Activated naive CD8-positive, alpha-beta T cell treated with anti-CD3 and anti-CD28 coated beads for 36 hours (primary cell): ENCODE measurements at regions not wholly inside any gene's neighbourhood (a gene's known extent, or its start where the extent isn't known, plus 50 kb on each side); places are given as distances from the start of the nearest gene placed in this dataset.

ENCODE experiments used
- DNase-seq: peaks from one replicate; pipeline ENCODE4 v3.0.0; 2021
- H3K27ac Mint-ChIP-seq: one replicate; pipeline ENCODE4 v1.8.0; 2022; ENCODE audit warnings: mild to moderate bottlenecking, moderate library complexity, mixed read lengths
- H3K27me3 Mint-ChIP-seq: one replicate; pipeline ENCODE4 v1.8.0; 2022; ENCODE audit warnings: mild to moderate bottlenecking, mixed read lengths
- H3K36me3 Mint-ChIP-seq: one replicate; pipeline ENCODE4 v1.8.0; 2021; ENCODE audit warnings: mild to moderate bottlenecking, mixed read lengths
- H3K4me1 Mint-ChIP-seq: one replicate; pipeline ENCODE4 v1.8.0; 2021; ENCODE audit warnings: mixed read lengths
- H3K4me3 Mint-ChIP-seq: one replicate; pipeline ENCODE4 v1.8.0; 2022; ENCODE audit warnings: mild to moderate bottlenecking, moderate library complexity, mixed read lengths
- H3K9me3 Mint-ChIP-seq: one replicate; pipeline ENCODE4 v1.8.0; 2022; ENCODE audit warnings: mixed read lengths

DNA sequence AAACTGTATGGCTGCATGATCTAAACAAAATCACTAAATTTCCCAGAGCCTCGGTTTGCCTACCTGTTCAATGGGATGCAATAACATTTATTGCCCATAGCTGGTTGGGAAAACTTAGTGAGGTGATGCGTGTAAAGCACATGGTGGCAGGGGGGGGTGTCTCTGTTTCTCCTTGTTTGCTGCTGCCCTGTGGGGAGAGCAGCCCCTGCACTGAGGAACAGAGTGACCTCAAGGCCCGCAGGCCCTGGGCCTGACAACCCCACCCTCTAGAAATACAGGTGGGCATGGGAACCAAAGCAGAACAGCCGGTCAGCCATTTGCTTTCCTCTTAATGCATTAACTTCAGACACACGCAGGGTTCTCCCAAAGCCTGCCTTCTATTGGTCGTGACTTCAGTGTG is 55.1 kb upstream of the SLC66A3 start:
- DNase-seq: no peak
- H3K27ac Mint-ChIP-seq: no peak overlapping the region
- H3K4me3 Mint-ChIP-seq: no peak overlapping the region
- no peaks in the 10 kb centered on the region for H3K36me3 Mint-ChIP-seq
- H3K4me1 Mint-ChIP-seq: no peaks in the 10 kb centered on the region
- no peaks in the 10 kb centered on the region for H3K27me3 Mint-ChIP-seq
- no peaks in the 10 kb centered on the region for H3K9me3 Mint-ChIP-seq

DNA sequence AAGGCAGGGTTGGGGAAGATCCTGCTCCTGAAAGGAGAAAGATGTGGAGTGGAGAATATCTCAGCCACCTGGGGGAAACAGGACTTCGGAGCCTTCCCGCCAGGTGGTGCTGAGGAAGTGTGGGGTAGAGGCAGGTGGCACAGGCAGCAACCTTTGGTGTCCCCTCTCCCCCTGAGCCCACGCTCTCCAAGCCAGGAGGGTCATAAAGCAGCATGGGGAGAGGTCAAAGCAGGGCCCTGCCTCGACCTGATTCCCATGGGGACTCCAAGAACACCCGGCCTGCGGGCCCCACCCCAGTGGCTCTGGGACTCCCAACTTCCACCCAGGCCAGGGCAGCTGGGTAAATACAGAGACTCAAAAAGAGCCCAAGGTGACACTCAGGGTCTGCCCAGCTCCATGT is 54.3 kb upstream of the SLC66A3 start:
- Mint-ChIP-seq H3K36me3 (no peaks in the 10 kb centered on the region), H3K4me3 (no peak overlapping the region), H3K9me3 (no peaks in the 10 kb centered on the region), H3K4me1 (no peaks in the 10 kb centered on the region), H3K27me3 (no peaks in the 10 kb centered on the region), H3K27ac (no peak overlapping the region)
- DNase-seq: no peak

DNA sequence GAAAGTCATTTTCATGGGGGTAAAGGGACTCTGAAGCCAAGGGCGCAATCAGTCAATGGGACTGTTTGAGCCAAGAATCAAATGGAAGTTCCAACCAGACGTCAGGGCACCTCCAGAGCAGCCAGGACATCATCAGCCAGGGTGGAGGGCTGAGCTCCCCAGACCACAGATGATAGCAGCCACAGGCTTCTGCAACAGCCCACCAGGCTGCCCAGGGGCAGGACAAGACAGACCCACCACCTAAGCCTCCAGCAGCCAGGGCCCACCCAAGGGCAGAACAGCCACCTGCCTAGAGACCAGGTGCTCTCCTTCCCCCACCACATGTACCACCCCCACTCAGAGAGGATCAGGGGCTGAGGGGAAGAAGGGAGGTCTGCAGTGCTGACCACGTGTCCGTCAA is 53.8 kb upstream of the SLC66A3 start:
- Mint-ChIP-seq H3K27ac (no peak overlapping the region), H3K9me3 (no peaks in the 10 kb centered on the region), H3K36me3 (no peaks in the 10 kb centered on the region), H3K4me3 (no peak overlapping the region), H3K27me3 (no peaks in the 10 kb centered on the region), H3K4me1 (no peaks in the 10 kb centered on the region)
- no peak for DNase-seq

DNA sequence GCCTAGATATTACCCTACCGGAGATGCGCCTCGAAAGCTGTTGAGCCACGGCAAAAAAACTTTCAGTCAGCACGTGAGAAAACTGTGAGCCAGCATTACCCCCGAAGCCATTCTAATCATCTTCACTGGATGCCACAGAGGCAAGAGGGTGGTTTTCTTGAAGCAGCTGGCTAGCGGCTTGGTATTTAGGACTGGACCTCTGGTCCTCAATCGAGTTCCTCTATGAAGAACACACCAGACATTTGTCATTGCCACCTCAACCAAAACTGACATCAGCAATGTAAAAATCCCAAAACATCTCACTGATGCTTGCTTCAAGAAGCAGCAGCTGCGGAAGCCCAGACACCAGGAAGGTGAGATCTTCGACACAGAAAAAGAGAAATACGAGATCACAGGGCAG is 52.8 kb upstream of the SLC66A3 start:
- no peak overlapping the region for H3K4me3 Mint-ChIP-seq
- no peak for DNase-seq
- H3K36me3 Mint-ChIP-seq: no peaks in the 10 kb centered on the region
- H3K4me1 Mint-ChIP-seq: no peaks in the 10 kb centered on the region
- no peaks in the 10 kb centered on the region for H3K27me3 Mint-ChIP-seq
- H3K27ac Mint-ChIP-seq: no peak overlapping the region
- H3K9me3 Mint-ChIP-seq: no peaks in the 10 kb centered on the region

DNA sequence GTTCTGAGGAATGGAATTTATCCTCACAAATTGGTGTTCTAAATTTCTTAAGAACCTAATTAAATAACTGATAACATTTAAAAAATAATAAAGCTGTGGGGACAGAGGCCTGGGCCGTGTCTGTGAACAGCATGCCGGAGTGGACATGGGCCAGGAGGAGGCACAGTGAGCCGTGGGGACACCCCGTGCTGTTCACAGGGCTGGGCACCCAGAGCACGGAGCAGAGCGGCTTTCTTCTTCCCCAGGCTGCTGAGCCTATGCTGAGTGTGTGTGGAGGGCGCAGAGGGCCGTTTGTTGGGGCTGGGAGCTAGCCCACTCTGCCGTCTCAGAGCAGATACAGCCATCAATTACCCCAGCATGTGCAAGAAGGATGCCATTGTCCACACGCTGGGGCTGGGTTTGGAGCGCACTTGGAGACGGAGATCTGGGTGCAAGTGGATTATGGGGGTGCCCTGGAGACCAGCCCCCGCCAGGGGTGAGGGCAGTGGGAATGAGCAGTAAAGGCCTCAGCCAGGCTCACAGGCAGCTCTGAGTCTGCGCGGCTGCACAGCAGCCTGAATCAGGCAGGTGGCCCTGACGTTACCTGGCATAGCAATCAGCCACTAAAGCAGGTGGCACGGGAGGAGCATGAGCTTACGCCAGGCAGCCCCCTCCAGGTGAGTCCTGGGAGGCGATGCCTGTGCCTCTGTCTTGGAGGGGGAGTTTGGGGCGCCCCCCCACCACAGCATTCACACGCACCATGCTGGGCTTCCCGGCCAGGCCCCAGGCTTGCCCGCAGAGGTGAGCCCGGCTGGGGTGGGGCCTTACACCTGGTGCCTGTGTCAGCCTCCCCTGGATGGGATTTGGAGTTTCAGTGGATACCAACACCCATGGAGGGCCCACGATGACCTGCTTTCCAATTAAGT is 52.1 kb upstream of the SLC66A3 start:
- Mint-ChIP-seq H3K9me3 (no peaks in the 10 kb centered on the region), H3K4me3 (no peak overlapping the region), H3K27ac (no peak overlapping the region), H3K4me1 (no peaks in the 10 kb centered on the region), H3K27me3 (no peaks in the 10 kb centered on the region), H3K36me3 (no peaks in the 10 kb centered on the region)
- no peak for DNase-seq

DNA sequence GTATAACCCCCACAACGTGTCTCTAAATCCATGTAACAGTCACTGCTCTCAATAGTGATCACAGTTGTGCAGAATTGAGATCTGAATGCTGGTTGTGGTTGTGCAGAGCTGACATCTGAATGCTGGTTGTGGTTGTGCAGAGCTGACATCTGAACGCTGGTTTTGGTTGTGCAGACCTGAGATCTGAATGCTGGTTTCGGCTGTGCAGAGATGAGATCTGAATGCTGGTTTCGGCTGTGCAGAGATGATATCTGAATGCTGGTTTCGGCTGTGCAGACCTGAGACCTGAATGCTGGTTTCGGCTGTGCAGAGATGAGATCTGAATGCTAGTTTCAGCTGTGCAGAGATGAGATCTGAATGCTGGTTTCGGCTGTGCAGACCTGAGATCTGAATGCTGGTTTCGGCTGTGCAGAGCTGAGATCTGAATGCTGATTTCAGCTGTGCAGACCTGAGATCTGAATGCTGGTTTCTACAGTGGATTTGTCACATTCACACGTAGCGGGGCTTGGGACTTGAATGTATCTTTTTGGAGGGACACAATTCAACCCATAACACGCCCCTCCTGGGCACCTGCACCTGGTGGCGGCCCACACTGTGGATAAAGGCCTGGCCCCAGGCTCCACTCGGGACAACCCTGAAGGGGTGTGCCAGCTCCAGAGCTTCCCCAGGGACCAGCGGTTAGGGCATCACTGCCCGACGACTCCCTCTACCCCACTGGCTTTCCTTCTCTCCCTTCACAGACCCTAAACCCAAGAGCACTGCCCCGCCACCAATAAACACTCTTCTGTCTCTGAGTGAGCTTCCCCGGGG is 51.1 kb upstream of the SLC66A3 start:
- Mint-ChIP-seq H3K36me3 (no peaks in the 10 kb centered on the region), H3K4me1 (no peaks in the 10 kb centered on the region), H3K27me3 (no peaks in the 10 kb centered on the region), H3K27ac (no peak overlapping the region), H3K4me3 (no peak overlapping the region), H3K9me3 (no peaks in the 10 kb centered on the region)
- no peak for DNase-seq

DNA sequence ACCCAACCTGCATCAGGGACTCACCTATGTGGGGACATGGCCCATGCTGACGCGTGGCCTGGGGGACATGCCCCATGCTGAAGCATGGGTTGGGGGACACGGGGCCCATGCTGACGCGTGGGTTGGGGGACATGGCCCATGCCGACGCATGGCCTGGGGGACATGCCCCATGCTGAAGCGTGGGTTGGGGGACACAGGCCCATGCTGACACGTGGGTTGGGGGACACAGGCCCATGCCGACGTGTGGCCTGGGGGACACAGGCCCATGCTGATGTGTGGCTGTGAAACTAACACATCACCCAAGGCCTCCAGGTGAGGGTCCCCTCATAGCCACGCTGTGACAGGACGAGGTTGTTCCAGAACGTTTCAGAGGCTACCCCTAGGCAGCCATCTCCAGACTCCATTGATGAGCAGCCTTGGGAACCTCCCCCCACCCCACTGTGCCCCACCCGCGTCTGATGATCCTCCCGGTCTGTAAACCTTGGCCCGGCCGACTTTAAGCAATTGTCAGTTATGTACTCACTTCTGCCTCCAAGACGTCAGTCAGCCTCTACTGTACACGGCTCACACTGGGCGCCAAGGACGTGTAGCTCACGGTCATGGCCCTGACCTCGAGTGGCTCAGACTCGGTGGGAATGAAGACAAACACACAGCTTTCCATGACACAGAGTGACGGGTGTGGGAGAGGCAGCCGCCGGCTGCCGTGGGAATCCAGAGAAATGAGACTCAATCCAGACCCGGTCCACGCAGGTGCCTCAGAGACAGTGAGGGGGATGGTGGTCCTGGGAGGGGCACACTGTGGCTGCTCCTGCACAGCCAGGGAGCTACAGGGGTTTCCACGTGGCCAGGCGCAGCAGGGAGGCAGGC is 50.2 kb upstream of the SLC66A3 start:
- Mint-ChIP-seq H3K27ac (no peak overlapping the region), H3K4me3 (no peak overlapping the region), H3K4me1 (no peaks in the 10 kb centered on the region), H3K9me3 (no peaks in the 10 kb centered on the region), H3K36me3 (no peaks in the 10 kb centered on the region), H3K27me3 (no peaks in the 10 kb centered on the region)
- DNase-seq: no peak
